ENCODE measurements at regions not wholly inside any gene's neighbourhood (a gene's known extent, or its start where the extent isn't known, plus 50 kb on each side); places are given as distances from the start of the nearest gene placed in this dataset.

DNA sequence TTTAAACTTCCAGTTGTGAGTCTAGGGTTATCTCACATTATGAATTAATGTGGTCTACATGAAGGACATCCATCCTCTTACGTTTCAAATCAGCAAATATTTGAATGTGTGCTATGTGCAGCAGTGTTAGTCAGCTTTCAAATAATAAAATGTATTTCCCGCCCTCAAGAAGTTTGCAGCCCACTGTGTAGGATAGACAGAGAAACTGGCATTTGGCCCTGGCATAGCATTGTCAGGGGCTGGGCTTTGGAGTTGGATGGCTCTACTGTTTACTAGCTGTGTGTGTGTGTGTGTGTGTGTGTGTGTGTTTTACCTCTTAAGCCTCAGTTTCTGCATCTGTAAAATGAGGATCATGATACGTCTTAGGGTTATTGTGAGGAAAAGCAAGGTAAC, 400.5 kb upstream of the C2CD4B start:
- TF ChIP-seq TCF12 (IDR thresholded peaks at IDR 0.05; ENCODE audit: low read depth) (no peak), RAD21 (IDR thresholded peaks at IDR 0.05; ENCODE audit: low read depth) (no peak), NFIC (IDR thresholded peaks at IDR 0.05) (no peak)
- TF ChIP-seq, protein P1, sequence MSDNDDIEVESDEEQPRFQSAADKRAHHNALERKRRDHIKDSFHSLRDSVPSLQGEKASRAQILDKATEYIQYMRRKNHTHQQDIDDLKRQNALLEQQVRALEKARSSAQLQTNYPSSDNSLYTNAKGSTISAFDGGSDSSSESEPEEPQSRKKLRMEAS (IDR thresholded peaks at IDR 0.05): no peak

DNA sequence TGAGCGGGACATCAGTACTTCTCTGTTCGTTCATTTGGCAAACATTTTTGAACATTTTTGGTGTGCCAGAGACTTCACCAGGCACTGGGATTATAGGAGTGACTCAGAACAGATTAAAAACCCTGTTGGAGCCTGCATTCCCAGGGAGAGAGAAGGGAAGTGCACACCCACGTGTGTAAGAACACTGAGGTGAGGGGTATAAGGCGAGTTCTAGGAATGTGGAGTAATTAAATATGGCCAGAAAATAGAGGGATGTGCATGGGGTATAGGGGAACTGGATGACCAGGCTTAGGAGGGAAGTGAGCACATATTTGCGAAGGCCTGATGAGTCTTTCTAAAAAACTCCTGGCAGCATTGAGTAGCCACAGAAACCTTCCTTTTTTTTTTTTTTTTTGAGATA, 401.2 kb upstream of the C2CD4B start:
- TF ChIP-seq, protein P2, sequence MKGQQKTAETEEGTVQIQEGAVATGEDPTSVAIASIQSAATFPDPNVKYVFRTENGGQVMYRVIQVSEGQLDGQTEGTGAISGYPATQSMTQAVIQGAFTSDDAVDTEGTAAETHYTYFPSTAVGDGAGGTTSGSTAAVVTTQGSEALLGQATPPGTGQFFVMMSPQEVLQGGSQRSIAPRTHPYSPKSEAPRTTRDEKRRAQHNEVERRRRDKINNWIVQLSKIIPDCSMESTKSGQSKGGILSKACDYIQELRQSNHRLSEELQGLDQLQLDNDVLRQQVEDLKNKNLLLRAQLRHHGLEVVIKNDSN (IDR thresholded peaks at IDR 0.05): no peak
- no peak for TF ChIP-seq YY1 (IDR thresholded peaks at IDR 0.05; ENCODE audit: low read depth)
- no peak for TF ChIP-seq CREB1 (IDR thresholded peaks at IDR 0.05; ENCODE audit: low read depth)
- TF ChIP-seq CEBPB (IDR thresholded peaks at IDR 0.05): no peak
- no peak for TF ChIP-seq FOXM1 (IDR thresholded peaks at IDR 0.05; ENCODE audit: borderline replicate concordance, low read depth)
- TF ChIP-seq EP300 (IDR thresholded peaks at IDR 0.05; ENCODE audit: borderline replicate concordance): no peak
- TF ChIP-seq NFIC (IDR thresholded peaks at IDR 0.05): no peak

DNA sequence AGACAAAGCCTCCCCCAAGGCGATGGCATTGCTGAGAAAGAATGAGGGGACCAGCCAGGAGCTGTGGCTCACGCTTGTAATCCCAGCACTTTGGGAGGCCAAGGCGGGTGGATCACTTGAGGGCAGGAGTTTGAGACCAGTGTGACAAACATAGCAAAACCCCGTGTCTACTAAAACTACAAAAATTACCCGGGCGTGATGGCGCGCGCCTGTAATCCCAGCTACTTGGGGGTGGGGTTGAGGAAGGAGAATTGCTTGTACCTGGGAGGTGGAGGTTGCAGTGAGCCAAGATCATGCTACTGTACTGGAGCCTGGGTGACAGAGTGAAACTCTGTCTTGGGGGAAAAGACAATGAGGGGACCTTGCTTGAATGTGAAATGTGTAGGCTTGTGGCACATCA, 402.4 kb upstream of the C2CD4B start:
- TF ChIP-seq TAF1 (IDR thresholded peaks at IDR 0.05; ENCODE audit: low read depth): no peak
- TF ChIP-seq TEAD4 (IDR thresholded peaks at IDR 0.05): no peak
- TF ChIP-seq TCF12 (IDR thresholded peaks at IDR 0.05; ENCODE audit: low read depth): no peak
- TF ChIP-seq EP300 (IDR thresholded peaks at IDR 0.05; ENCODE audit: borderline replicate concordance): no peak
- no peak for TF ChIP-seq FOXM1 (IDR thresholded peaks at IDR 0.05; ENCODE audit: borderline replicate concordance, low read depth)
- TF ChIP-seq, protein P1 (IDR thresholded peaks at IDR 0.05): no peak
- no peak for TF ChIP-seq RAD21 (IDR thresholded peaks at IDR 0.05; ENCODE audit: low read depth)
- TF ChIP-seq NFIC (IDR thresholded peaks at IDR 0.05): no peak
- TF ChIP-seq ZBTB7A (IDR thresholded peaks at IDR 0.05; ENCODE audit: low read depth): no peak
- no peak for TF ChIP-seq CEBPB (IDR thresholded peaks at IDR 0.05)
- no peak for TF ChIP-seq CREB1 (IDR thresholded peaks at IDR 0.05; ENCODE audit: low read depth)
- TF ChIP-seq, protein P2 (IDR thresholded peaks at IDR 0.05): no peak
- no peak for TF ChIP-seq YY1 (IDR thresholded peaks at IDR 0.05; ENCODE audit: low read depth)
- TF ChIP-seq, protein P3, sequence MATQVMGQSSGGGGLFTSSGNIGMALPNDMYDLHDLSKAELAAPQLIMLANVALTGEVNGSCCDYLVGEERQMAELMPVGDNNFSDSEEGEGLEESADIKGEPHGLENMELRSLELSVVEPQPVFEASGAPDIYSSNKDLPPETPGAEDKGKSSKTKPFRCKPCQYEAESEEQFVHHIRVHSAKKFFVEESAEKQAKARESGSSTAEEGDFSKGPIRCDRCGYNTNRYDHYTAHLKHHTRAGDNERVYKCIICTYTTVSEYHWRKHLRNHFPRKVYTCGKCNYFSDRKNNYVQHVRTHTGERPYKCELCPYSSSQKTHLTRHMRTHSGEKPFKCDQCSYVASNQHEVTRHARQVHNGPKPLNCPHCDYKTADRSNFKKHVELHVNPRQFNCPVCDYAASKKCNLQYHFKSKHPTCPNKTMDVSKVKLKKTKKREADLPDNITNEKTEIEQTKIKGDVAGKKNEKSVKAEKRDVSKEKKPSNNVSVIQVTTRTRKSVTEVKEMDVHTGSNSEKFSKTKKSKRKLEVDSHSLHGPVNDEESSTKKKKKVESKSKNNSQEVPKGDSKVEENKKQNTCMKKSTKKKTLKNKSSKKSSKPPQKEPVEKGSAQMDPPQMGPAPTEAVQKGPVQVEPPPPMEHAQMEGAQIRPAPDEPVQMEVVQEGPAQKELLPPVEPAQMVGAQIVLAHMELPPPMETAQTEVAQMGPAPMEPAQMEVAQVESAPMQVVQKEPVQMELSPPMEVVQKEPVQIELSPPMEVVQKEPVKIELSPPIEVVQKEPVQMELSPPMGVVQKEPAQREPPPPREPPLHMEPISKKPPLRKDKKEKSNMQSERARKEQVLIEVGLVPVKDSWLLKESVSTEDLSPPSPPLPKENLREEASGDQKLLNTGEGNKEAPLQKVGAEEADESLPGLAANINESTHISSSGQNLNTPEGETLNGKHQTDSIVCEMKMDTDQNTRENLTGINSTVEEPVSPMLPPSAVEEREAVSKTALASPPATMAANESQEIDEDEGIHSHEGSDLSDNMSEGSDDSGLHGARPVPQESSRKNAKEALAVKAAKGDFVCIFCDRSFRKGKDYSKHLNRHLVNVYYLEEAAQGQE (IDR thresholded peaks at IDR 0.05; ENCODE audit: low read depth): no peak
- no peak for TF ChIP-seq EGR1 (IDR thresholded peaks at IDR 0.05)

DNA sequence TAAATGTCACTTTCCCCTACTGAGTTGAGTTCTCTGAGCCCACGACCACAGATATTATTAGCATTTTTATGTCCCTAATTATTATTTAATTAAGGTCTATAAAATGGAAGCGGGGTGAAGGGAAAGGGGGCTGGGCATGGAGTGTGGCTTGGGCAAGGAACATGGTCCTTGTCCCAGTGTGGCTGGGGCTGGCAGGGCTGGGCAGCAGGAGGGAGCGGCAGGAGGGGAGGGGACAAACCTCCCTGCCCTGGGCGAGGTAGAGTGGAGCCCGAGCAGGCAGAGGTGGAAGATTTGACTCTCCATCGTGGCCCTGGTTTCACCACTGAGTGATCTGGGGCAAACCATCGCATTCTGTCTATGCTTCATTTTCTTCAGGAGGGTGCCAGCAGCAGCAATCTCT, 402.9 kb upstream of the C2CD4B start:
- TF ChIP-seq, protein P3 (IDR thresholded peaks at IDR 0.05; ENCODE audit: low read depth): no peak
- TF ChIP-seq CEBPB (IDR thresholded peaks at IDR 0.05): no peak
- TF ChIP-seq, protein P2 (IDR thresholded peaks at IDR 0.05): no peak

DNA sequence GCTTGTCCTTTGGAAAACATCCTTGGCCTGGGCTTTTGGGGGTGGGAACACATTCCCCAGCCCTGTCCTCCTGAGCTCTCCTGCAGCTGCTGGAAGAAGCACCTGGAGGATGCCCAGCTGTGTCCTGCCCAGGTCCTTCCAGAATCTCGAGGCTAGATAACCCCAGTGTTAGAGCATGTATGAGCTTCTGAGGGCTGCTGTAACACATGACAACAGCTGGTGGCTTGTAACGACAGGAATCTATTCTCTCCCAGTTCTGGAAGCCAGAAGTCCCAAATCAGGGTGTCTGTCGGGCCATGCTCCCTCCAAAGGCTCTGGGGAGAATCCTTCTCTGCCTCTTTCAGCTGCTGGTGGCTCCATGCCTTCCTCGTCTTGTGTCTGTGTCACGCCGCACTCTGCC, 403.6 kb upstream of the C2CD4B start:
- TF ChIP-seq YY1 (IDR thresholded peaks at IDR 0.05; ENCODE audit: low read depth): no peak
- no peak for TF ChIP-seq ZBTB7A (IDR thresholded peaks at IDR 0.05; ENCODE audit: low read depth)
- no peak for TF ChIP-seq CREB1 (IDR thresholded peaks at IDR 0.05; ENCODE audit: low read depth)
- TF ChIP-seq, protein P3 (IDR thresholded peaks at IDR 0.05; ENCODE audit: low read depth): no peak
